Keratinocyte (primary cell): ENCODE measurements at regions not wholly inside any gene's neighbourhood (a gene's known extent, or its start where the extent isn't known, plus 50 kb on each side); places are given as distances from the start of the nearest gene placed in this dataset.

Experiments
- EZH2 ChIP-seq: IDR thresholded peaks from one replicate; pipeline ENCODE4 v1.6.1; 2012; ENCODE audit warnings: inconsistent platforms, mild to moderate bottlenecking, low read length, moderate library complexity
- TF ChIP-seq, protein P1 (sequence below), 3 experiments: IDR thresholded peaks in 1 of 3; conservative IDR thresholded peaks in 1 of 3; optimal IDR thresholded peaks in 1 of 3; 2 replicates in 2 of 3; 3 replicates in 1 of 3; pipeline versions ENCODE3 to v1.5.1; 2011; ENCODE audit warnings: low read length in 3 of 3, mild to moderate bottlenecking in 3 of 3, moderate library complexity in 2 of 3, control low read depth in 1 of 3, inconsistent platforms in 1 of 3; ENCODE audit not compliant: insufficient read depth in 2 of 3; ENCODE audit errors: extremely low read depth in 1 of 3

DNA sequence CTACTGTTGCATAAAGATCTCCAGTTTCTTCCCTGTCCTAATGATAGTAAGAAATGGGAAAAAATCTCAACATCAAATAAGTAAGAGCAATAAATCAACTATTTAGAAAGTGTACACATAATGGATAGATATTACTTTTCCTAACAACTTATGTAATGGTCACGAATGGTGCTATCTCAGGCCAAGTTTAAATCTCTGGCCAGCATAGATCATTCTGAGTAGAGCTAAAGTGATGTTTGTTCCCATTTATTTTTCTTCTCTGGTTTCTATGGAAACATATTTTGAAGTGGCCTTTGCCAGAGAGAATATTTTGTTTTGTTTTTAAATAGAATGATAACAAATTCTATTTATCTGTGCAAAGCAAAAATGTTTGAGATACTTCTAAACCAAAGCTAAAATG is 249.7 kb upstream of the TTC14 start:
- TF ChIP-seq, protein P1, sequence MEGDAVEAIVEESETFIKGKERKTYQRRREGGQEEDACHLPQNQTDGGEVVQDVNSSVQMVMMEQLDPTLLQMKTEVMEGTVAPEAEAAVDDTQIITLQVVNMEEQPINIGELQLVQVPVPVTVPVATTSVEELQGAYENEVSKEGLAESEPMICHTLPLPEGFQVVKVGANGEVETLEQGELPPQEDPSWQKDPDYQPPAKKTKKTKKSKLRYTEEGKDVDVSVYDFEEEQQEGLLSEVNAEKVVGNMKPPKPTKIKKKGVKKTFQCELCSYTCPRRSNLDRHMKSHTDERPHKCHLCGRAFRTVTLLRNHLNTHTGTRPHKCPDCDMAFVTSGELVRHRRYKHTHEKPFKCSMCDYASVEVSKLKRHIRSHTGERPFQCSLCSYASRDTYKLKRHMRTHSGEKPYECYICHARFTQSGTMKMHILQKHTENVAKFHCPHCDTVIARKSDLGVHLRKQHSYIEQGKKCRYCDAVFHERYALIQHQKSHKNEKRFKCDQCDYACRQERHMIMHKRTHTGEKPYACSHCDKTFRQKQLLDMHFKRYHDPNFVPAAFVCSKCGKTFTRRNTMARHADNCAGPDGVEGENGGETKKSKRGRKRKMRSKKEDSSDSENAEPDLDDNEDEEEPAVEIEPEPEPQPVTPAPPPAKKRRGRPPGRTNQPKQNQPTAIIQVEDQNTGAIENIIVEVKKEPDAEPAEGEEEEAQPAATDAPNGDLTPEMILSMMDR (optimal IDR thresholded peaks at IDR 0.05 in 1 of 3, IDR thresholded peaks at IDR 0.05 in 1 of 3, conservative IDR thresholded peaks at IDR 0.05 in 1 of 3; ENCODE audit: extremely low read depth in 1 of 3, insufficient read depth in 2 of 3, low read length in 3 of 3), result no peak
- TF ChIP-seq EZH2, result no peak
